Kidney epithelial cell (primary cell): ENCODE measurements at regions not wholly inside any gene's neighbourhood (a gene's known extent, or its start where the extent isn't known, plus 50 kb on each side); places are given as distances from the start of the nearest gene placed in this dataset.
"Not testable (repeated sequence)": the region's sequence is repeated elsewhere in the genome, so short reads cannot be mapped to it uniquely, and the experiment has no call there.

ENCODE experiments used
- DNase-seq: peaks from one replicate; pipeline ENCODE4 v3.0.0-alpha.2; 2010; ENCODE audit warnings: low read depth
- H3K27me3 ChIP-seq: 2 replicates; pipeline ENCODE4 v1.6.0; 2011; ENCODE audit warnings: low read length; ENCODE audit not compliant: control insufficient read depth, insufficient read depth
- H3K36me3 ChIP-seq: 2 replicates; pipeline ENCODE4 v1.5.1; 2011; ENCODE audit warnings: low read length; ENCODE audit not compliant: control insufficient read depth, insufficient read depth
- H3K4me3 ChIP-seq: 2 replicates; pipeline ENCODE4 v1.5.1; 2011; ENCODE audit warnings: low read depth, mild to moderate bottlenecking, control low read depth, low read length
- CTCF ChIP-seq: IDR thresholded peaks from 2 replicates; pipeline ENCODE4 v1.5.1; 2011; ENCODE audit warnings: mild to moderate bottlenecking, moderate library complexity, low read length, control low read depth, inconsistent platforms; ENCODE audit not compliant: insufficient read depth, poor library complexity, severe bottlenecking

DNA sequence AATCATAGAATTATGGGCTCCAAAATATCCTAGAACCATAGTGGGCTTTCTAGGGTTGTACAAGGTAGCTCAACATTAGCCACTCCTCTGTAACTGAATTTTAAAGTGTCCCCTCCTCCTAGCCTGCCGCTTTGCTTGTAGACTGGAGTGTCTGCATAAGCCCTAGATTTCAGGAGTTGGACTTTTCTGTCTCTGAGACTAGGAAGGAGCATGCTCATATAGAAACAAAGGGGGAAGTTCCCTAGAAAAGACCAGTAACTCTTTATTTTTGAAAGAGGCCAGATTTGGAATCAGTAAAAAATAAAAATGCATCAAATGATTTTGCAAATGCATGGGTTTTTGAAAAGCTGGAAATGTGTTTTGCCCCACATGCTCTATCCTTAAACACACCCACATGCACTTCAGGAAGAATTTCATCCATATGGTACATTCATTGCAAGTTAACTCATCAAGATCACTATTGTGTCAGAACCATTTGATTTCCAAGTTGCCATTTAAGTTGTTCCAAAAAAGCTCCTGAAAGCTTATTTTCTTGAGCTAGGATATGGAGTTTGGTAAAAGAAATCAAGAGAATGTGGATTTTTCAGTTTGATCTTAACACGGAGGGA lies 121.0 kb upstream of the NR3C1 start:
- Histone ChIP-seq H3K4me3 (no peak overlapping the region), H3K27me3 (no peaks in the 10 kb centered on the region), H3K36me3 (no peaks in the 10 kb centered on the region)
- no peak for TF ChIP-seq CTCF
- no peak for DNase-seq

DNA sequence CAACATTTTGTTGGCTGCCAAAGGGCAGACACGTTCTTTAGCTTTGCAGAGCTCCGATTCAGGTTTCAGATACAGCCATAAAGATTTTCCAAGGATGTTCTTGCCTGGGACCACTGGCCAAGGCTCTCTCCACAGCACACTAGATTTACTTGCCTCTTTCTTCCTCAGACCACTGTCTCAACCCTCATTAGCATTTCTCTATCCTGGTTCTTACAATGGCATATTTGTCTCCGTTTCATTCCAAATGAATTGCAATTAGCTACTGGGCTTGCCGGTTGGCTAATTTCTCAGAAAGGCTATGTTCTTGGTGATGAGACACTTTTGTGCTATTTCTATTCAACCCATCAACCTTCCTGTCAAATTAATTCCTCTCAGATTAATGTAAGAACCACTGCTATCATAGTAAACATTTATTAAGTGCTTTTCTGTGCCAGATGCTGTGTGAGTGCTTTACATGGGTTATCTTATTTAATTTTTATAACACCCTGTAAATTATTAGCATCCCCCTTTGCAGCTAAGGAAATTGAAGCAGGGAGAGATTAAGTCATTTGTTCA lies 118.4 kb upstream of the NR3C1 start:
- no peaks in the 10 kb centered on the region for H3K36me3 ChIP-seq
- H3K4me3 ChIP-seq = no peak overlapping the region
- H3K27me3 ChIP-seq = no peaks in the 10 kb centered on the region
- TF ChIP-seq CTCF = no peak
- no peak for DNase-seq

DNA sequence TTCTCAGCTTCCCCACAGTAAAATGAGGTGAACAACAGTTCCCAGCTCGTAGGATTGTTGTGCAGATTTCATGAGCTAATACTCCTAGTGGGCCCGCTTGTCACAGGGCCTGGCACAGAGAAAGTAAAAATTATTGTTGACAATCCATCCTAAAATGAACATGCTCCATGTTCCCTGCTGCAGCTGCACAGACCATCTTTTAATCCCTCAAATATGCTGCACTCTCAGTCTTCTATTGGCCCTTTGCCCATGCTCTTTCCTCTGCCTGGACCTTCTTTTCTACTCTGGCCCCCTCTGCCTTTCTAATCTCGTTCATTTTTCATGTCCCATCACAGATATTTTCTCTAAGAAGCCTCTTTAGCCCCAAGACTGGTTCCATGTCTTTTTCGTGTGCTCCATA lies 117.7 kb upstream of the NR3C1 start:
- no peak for DNase-seq
- Histone ChIP-seq H3K4me3 (no peak overlapping the region), H3K27me3 (no peaks in the 10 kb centered on the region), H3K36me3 (no peaks in the 10 kb centered on the region)
- TF ChIP-seq CTCF = no peak

GRCh38 chr5:143519215-143519614 lies 115.7 kb upstream of the NR3C1 start:
- not testable (repeated sequence) for DNase-seq, H3K27me3 ChIP-seq, H3K4me3 ChIP-seq, H3K36me3 ChIP-seq

DNA sequence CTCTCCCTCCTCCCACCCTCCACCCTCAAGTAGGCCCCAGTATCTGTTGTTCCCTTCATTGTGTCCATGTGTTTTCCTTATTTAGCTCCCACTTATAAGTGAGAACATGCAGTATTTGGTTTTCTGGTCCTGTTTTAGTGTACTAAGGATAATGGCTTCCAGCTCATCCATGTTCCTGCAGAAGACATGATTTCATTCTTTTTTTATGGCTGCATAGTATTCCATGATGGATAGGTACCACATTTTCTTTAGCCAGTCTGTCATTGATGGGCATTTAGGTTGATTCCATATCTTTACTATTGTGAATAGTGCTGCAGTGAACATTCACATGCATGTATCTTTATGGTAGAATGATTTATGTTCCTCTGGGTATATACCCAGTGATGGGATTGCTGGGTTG lies 114.3 kb upstream of the NR3C1 start:
- DNase-seq = not testable (repeated sequence)

GRCh38 chr5:143516249-143516648 lies 112.8 kb upstream of the NR3C1 start:
- H3K36me3 ChIP-seq = no peaks in the 10 kb centered on the region
- no peaks in the 10 kb centered on the region for H3K27me3 ChIP-seq
- no peak overlapping the region for H3K4me3 ChIP-seq
- DNase-seq = no peak
- no peak for TF ChIP-seq CTCF

More for the DNA sequence above, 114.3 kb upstream of the NR3C1 start:
- H3K4me3 ChIP-seq, H3K36me3 ChIP-seq, H3K27me3 ChIP-seq: not testable (repeated sequence)

DNA sequence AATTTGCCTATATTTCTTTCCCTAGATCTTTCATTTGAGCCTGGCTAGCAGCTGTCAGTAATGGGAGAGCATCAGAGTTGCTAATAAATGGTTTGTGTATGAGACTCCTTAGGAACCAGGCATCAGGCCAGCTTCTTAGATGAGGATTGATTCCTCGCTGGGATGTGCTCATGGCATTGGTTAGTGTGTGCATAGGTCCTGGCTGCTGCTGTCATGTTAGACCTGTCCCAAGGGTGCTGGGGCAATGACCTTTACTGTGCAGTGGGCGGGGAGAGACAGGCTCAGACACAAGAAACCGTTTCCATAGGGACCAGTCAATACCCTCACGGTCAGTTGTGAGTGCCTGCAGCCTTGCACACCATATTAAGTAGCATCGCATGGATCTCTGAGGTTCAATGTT lies 112.3 kb upstream of the NR3C1 start:
- Histone ChIP-seq H3K27me3 (no peaks in the 10 kb centered on the region), H3K36me3 (no peaks in the 10 kb centered on the region)
- no peak for TF ChIP-seq CTCF

More for the DNA sequence above, 112.3 kb upstream of the NR3C1 start:
- H3K4me3 ChIP-seq = no peak overlapping the region
- no peak for DNase-seq
